Peyer's patch (tissue), 4 donors: ENCODE measurements at regions not wholly inside any gene's neighbourhood (a gene's known extent, or its start where the extent isn't known, plus 50 kb on each side); places are given as distances from the start of the nearest gene placed in this dataset.

Experiments used
- POLR2A ChIP-seq, 2 donors: fragments of 450-650 bp; IDR thresholded peaks; one replicate each; pipeline ENCODE4 v1.5.1; 2017; ENCODE audit warnings: antibody characterized with exemption in 2 of 2, mild to moderate bottlenecking in 2 of 2, moderate library complexity in 2 of 2
- TF ChIP-seq, protein P1 (sequence below), 6 experiments: fragments of 450-650 bp in 4 of 6; fragments of 200-600 bp in 2 of 6; sonication (generic) in 1 of 6; IDR thresholded peaks; one replicate each; pipeline ENCODE4 v1.5.1; 2017 to 2019; ENCODE audit warnings: antibody characterized with exemption in 6 of 6, mild to moderate bottlenecking in 3 of 6, moderate library complexity in 1 of 6

DNA sequence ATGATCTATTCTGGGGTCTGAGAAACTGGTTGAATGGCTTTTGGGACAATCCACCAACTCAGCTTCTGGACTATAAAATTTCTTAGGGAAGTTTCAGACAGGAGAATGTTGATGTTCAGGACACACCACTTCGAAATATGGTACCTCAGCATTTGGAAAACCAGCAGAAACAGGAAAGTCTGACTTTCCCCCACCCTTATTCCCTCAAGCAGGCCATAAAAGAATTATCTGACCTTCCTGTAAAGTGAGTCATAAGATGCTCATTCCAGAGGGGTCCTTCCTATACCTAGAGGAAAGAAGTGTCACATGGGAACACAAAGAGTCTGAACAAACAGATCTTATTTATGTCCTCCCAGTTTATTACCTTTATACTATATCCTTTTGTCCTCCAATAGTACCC, 415.0 kb downstream of the CPS1 start:
- TF ChIP-seq, protein P1, sequence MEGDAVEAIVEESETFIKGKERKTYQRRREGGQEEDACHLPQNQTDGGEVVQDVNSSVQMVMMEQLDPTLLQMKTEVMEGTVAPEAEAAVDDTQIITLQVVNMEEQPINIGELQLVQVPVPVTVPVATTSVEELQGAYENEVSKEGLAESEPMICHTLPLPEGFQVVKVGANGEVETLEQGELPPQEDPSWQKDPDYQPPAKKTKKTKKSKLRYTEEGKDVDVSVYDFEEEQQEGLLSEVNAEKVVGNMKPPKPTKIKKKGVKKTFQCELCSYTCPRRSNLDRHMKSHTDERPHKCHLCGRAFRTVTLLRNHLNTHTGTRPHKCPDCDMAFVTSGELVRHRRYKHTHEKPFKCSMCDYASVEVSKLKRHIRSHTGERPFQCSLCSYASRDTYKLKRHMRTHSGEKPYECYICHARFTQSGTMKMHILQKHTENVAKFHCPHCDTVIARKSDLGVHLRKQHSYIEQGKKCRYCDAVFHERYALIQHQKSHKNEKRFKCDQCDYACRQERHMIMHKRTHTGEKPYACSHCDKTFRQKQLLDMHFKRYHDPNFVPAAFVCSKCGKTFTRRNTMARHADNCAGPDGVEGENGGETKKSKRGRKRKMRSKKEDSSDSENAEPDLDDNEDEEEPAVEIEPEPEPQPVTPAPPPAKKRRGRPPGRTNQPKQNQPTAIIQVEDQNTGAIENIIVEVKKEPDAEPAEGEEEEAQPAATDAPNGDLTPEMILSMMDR (IDR thresholded peaks at IDR 0.05) = no peak
- no peak for TF ChIP-seq POLR2A (IDR thresholded peaks at IDR 0.05)
